ENCODE measurements at regions not wholly inside any gene's neighbourhood (a gene's known extent, or its start where the extent isn't known, plus 50 kb on each side); places are given as distances from the start of the nearest gene placed in this dataset.

DNA sequence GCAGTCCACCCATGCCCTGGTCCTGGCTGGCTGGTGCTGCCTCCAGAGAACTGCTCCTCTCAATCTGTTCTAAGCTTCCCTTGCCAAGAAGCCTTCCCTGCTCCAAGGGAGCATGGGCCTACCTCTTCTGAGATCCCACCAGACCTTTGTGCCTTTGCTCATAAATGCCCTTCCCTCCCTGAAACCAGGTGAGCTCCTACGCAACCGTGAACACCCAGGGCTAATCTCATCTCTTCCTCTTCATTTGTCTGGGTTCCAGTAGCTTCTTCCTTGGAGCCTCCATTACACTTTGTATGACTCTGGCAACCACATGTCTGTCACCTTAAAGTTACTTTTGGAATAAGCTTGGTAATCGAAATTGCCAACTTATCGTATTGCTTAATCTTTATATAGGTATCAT is 270.6 kb downstream of the PBX3 start:
- no peak for DNase-seq (ENCODE audit: low spot score)

DNA sequence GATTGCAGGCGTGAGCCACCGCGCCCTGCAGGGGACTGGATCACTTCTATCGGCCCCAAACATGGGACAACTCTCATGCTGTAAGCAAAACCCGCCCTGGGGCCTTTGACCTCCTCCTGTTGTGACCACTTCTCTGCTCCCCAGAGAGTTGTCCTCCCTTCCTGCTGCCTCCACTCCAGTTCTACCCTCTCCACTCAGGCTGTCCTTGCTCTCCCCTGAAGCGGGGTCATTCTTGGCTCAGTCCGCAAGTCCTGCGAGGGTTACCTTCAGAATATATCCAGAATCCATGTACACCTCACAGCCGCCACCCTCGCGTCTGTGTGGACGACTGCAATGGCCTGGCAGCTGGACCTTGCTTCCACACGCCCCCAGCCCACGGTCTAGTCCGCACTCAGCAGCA is 273.7 kb downstream of the PBX3 start:
- DNase-seq (ENCODE audit: low spot score), result no peak

GRCh38 chr9:126023962-126024361 is 276.8 kb downstream of the PBX3 start:
- DNase-seq (ENCODE audit: low spot score), result no peak

GRCh38 chr9:126024581-126025230 is 277.5 kb downstream of the PBX3 start:
- no peak for DNase-seq (ENCODE audit: low spot score)

DNA sequence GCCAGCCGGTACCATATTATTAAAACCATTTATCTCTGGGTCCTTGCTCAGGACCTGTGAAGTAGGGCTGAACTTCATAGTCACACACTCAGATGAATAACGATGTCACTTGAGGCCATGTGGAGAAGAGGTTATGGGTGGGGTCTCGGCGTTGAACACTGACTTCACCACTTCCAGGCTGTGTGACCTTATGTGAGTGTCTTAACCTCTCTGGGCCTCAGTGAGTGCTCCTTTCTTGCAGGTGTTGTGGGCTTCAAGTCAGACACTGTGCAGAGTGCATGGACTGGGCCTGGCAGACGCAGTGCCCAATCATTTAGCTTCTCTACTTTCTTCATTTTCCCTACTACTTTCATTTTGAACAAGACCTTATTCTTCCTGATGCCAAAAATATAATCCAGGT is 278.8 kb downstream of the PBX3 start:
- no peak for DNase-seq (ENCODE audit: low spot score)

GRCh38 chr9:126027566-126027965 is 280.4 kb downstream of the PBX3 start:
- DNase-seq (ENCODE audit: low spot score), result no peak

GRCh38 chr9:126028746-126029145 is 281.6 kb downstream of the PBX3 start:
- no peak for DNase-seq (ENCODE audit: low spot score)

DNA sequence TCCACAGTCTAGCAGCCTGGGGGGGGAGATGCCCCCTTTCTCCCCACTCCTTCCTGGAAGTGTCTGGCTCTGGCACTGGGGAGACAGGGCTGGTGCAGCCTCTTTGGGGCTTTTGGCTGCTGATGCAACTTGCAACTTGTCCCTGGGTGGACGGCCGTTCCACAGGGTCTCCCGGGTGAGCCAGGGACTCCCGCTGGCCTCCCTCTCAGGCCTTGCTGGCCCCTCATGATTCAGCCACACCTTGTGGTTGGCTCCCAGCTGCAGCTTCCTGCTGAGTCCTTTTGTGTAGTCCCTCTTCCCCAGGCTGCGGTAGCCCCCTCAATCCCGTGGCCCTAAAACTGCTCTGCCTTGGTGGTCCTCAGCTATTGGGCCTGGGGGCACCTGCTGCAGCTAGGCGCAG is 283.5 kb downstream of the PBX3 start:
- DNase-seq (ENCODE audit: low spot score), result no peak

- DNase-seq (ENCODE audit: low spot score), result no peak
Observed at GRCh38 chr9:126031116-126031515, 283.9 kb downstream of the PBX3 start.

DNA sequence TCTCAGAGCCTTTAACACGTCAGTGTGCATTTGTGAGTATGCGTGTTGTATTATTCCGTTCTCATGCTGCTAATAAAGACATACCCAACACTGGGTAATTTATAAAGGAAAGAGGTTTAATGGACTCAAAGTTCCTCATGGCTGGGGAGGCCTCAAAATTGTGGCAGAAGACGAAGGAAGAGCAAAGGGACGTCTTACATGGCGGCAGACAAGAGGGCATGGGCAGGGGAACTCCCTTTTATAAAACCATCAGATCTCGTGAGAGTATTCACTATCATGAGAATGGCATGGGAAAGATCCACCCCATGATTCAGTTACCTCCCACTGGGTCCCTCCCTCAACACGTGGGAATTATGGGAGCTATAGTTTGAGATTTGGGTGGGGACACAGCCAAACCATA is 285.0 kb downstream of the PBX3 start:
- no peak for DNase-seq (ENCODE audit: low spot score)

GRCh38 chr9:126033318-126033717 is 286.1 kb downstream of the PBX3 start:
- no peak for DNase-seq (ENCODE audit: low spot score)

DNA sequence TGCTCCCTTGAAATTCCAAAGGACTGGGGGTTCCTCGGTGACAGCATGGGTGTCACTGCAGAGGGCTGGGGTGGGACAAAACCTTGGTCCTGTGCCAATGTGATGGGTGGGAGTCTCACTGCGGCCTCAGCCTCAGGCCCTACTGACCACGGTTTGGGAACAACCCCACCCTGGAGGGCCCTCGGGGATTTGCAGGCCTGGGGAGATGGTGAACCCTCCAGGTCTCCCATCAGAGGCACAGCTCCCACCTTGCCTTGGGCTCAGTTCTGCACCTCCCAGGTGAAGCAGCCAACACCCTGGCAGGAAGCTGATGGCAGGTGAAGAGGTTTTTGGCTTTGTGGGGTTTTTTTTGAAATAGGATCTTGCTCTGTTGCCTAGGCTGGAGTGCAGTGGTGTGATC is 286.8 kb downstream of the PBX3 start:
- no peak for DNase-seq (ENCODE audit: low spot score)

DNA sequence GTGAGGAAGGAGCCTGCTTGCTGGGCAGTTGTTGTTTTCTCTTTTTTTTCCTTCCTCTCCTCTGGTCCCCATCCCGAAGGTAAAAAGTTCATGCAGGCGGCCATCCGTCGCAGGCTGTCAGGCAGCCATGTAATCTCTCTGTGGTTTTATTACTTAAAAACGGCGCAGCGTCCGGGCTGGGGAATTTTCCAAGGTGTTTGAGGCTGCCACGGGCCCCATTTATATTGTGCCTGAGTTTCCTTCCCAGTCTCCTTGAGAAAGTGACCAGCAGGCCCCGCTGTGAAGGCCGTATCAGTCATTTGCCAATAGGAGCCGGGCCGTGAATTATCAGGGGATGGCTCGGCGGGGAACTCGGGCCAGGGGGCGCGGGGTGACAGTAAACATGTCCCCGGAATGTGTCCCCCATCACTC is 289.7 kb downstream of the PBX3 start:
- no peak for DNase-seq (ENCODE audit: low spot score)

DNA sequence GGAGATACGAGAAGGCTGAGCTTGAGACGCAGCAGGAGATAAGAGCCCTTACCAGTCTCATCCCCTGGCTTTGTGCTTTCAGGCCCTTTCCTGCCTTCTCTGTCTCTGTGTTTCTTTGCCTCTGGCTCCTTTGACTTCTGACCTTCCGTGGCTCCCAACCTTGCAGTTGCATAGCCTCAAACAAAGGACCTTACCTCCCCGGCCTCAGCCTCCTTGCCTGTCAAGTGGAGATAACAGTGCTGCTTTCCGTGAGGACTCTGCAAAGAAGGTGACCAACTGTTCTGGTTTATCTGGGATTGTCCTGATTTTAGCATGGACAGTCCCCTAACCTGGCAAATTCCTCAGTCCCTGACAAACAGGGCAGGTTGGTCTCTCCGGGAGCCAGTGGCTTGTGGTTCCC is 287.8 kb upstream of the MVB12B start:
- no peak for DNase-seq (ENCODE audit: low spot score)

DNA sequence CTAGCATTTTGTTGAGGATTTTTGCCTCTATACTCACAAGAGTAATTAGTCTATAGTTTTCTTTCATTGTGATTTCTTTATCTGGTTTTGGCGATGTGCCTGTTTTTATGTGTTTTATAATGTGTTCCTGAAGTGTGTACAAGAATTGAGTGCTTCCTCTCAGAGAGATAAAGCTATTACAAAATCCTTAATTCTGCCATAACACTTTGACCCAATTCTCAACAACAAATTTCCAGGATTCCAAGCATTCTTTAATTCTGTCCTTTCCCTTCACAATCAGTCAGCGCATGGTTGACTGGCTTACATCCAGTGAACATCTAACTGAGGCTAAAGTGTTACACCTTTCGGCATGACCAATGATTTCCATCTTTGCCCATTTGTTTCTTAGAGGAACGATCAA is 282.9 kb upstream of the MVB12B start:
- no peak for DNase-seq (ENCODE audit: low spot score)

DNA sequence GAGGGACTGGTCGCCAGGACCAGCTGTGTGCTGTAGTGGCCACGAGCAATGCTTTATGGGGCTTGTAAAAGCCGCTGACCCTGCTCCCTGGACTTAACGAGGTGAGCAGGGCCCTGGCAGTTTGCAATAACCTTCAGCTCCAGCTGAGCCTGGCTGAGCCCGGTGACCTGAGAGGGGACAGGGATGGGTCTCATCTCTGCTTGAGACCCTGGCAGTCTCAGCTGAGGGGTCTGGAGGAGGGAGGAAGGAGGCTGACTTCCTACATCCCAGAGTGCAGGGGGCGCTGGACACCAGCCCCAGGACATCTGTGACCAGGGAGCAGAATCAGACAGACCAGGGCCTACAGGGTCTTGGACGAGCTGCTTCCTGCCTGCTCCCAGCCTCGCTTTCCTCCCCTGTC is 277.5 kb upstream of the MVB12B start:
- no peak for DNase-seq (ENCODE audit: low spot score)

GRCh38 chr9:126049896-126050604 is 276.6 kb upstream of the MVB12B start:
- DNase-seq (ENCODE audit: low spot score), result no peak

- no peak for DNase-seq (ENCODE audit: low spot score)
Observed at GRCh38 chr9:126050605-126050990, 276.0 kb upstream of the MVB12B start.

DNA sequence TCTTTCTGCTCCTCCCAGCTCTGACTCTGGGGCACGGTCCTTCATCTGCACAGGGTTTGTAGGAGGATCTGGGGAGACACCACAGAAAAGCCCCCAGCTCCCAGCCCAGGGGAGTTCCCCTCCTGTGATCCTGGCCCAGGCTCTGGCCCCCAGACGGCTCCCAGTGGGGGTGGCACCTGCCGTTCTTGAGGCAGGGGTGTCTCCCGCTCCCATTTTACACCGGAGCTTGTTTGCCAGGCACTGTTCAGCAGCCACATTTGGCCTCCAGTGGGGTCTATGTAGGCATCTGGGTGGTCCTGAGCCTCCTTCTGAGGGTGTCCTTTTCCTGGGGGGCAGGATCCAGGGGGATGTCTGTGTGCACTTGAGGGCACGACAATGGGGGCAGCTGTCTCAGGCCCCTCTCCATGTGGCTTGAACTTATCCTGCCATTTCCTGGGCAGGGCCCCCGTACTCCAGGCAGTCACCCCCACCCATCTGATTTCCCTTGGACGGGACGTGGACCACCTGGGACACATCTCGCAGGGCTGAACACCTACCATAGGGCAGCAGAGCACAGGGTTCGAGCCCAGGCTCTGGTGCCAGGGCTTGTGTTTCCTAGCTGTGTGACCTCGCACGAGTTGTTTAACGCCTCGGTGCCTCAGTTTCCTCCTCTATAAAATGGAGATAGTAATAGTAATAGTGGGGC is 275.0 kb upstream of the MVB12B start:
- DNase-seq (ENCODE audit: low spot score), result no peak

DNA sequence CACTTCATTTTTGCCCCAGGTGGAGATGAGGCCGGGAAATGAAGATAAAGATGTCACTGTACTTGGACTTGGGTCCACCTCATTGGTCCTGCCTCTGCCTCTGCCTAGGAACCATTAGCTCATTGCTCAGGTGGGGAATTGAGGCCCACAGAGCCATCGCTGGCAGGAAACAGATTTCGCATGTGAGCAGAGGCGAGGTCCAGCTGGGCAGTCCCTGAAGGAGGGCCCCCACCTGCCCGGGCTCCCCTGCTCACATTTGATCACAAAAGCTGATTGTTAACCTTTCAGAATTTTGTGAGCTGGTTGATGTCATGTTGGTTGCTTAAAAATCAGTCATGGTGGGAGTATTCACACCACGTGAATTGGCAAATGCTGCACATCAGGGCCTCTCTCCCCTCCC is 273.8 kb upstream of the MVB12B start:
- no peak for DNase-seq (ENCODE audit: low spot score)

DNA sequence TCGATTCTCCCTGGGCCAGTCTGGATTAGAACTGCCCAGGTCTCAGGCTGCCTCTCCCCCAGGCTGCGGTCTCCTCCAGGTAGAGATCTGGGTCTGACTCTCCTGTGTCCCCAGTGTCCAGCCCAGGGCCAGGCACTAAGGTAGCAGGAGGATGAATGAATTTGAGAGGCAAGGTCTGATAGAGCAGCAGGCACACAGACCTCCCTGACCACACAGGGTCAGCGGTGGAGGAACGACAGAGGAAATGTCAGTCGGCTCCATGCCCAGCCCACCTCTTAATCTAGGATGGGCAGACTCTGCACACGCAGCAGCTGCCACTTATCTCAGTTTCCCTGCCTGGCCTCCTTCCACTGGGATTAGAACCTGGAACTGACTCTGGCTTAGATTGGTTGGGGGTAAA is 272.7 kb upstream of the MVB12B start:
- DNase-seq (ENCODE audit: low spot score), result no peak

DNA sequence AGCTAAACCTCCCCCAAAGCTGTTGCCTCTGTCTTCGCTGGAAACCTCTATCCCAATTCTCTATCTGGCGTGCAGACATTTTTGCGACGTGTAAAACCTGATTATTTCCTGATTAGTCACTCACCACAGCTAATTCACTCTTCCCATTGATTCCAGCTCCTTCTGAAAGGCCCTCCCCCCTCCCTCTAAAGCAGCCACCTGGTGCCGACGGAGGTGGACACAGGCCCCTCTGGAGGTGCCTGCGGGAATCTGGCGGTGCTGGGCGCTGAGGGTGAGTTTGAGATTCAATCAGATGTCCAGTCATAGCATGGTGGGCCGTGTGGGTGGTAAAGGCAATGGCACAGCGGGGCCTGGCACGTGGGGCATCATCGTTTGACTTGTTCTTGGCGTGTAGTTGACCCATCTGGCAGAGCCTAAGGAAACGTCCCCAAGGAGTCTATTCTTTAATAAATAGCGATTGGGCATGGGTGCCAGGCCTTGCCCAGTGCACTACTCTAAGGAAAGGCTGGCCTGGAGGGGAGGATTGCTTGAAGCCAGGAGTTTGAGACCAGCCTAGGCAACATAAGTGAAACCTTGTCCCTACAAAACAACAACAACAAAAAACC is 271.1 kb upstream of the MVB12B start:
- no peak for DNase-seq (ENCODE audit: low spot score)

Data from AG08396 (cell line).